SK-MEL-5 (cell line): ENCODE measurements at regions not wholly inside any gene's neighbourhood (a gene's known extent, or its start where the extent isn't known, plus 50 kb on each side); places are given as distances from the start of the nearest gene placed in this dataset.

Experiments used
- DNase-seq: peaks from one replicate; pipeline ENCODE4 v3.0.0-alpha.2; 2016; ENCODE audit warnings: low read depth, low spot score
- in situ Hi-C: cut with HindIII; loops from 2 replicates; pipeline ENCODE4 v1.10.0; 2016; ENCODE audit warnings: low sequenced_read_pairs, high pct_unique_total_duplicates, low pct_unique_long_range_greater_than_20kb
- small RNA-seq, 2 experiments: library from RNA; depleted of rRNA; stranded (forward); fragments of <200 nt; gene quantifications; one replicate each; pipeline ENCODE3, GENCODE V24; 2014

- in situ Hi-C loops = no loop called here
- DNase-seq = no peak
These were observed 56.7 kb upstream of the MYCN start for GRCh38 chr2:15883684-15884083.

GRCh38 chr2:15884790-15885189 lies 55.6 kb upstream of the MYCN start:
- in situ Hi-C loops = no loop called here
- DNase-seq = no peak

GRCh38 chr2:15886231-15886630 lies 54.1 kb upstream of the MYCN start:
- in situ Hi-C loops = no loop called here
- no peak for DNase-seq

GRCh38 chr2:15889442-15890123 lies 50.8 kb upstream of the MYCN start:
- in situ Hi-C loops = no loop called here
- DNase-seq = no peak

GRCh38 chr2:15890124-15890754 lies 50.1 kb upstream of the MYCN start:
- no peak for DNase-seq

More at GRCh38 chr2:15890124-15890754, 50.1 kb upstream of the MYCN start:
- in situ Hi-C loops = no loop called here

Small RNA genes in the stretch of these regions (small RNA-seq; reads per million reads assigned to genes)
- gene RNU5E-7P = 0 to 0.05 reads per million in 2 experiments
